NB4 (cell line): ENCODE measurements at regions not wholly inside any gene's neighbourhood (a gene's known extent, or its start where the extent isn't known, plus 50 kb on each side); places are given as distances from the start of the nearest gene placed in this dataset.

Source experiments
- CTCF ChIP-seq: IDR thresholded peaks from one replicate; pipeline ENCODE4 v1.5.1; 2012; ENCODE audit warnings: low read depth, low read length
- MAX ChIP-seq: IDR thresholded peaks from 2 replicates; pipeline ENCODE4 v1.6.1; 2011; ENCODE audit warnings: low read depth, low read length
- POLR2A ChIP-seq: IDR thresholded peaks from 2 replicates; pipeline ENCODE4 v1.6.1; 2011; ENCODE audit warnings: mild to moderate bottlenecking; ENCODE audit not compliant: insufficient read length; ENCODE audit errors: extremely low read depth

GRCh38 chr1:239268941-239269340, 117.4 kb upstream of the CHRM3 start:
- TF ChIP-seq CTCF (no peak), MAX (no peak), POLR2A (no peak)
